SU-DHL-6 (cell line): ENCODE measurements at regions not wholly inside any gene's neighbourhood (a gene's known extent, or its start where the extent isn't known, plus 50 kb on each side); places are given as distances from the start of the nearest gene placed in this dataset.

ENCODE experiments used
- EZH2phosphoT487 ChIP-seq: fragments of 200-600 bp; sonication (generic), shearing (Covaris generic); conservative IDR thresholded peaks from 2 replicates; pipeline ENCODE4 v1.6.1; 2018; ENCODE audit warnings: mild to moderate bottlenecking, antibody characterized with exemption, low read length, moderate library complexity, mixed read lengths
- TF ChIP-seq, protein P1 (sequence below): fragments of 200-600 bp; sonication (generic); IDR thresholded peaks from one replicate; pipeline ENCODE4 v1.5.1; 2017; ENCODE audit warnings: antibody characterized with exemption, mild to moderate bottlenecking, low read length, moderate library complexity; ENCODE audit not compliant: insufficient read depth, poor library complexity, severe bottlenecking

DNA sequence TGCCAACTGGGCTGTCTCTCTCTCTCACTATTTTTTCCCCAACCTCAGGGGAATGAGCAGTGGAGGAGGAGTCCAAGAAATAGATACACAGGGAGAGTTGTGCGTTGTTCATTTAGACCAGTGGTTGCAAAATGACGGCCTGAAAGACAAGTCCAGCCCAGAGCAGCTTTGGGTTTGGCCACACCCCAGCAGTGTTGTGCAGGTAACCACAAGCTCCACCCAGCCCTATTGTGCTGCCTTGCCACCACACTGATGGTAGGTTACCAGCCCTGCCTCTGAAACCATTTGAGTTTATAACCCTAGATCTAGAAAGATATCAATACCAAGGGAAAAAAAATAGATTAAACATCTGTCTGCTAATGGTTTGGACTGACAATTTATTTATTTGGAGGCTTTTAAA lies 144.3 kb downstream of the CMPK2 start:
- TF ChIP-seq, protein P1, sequence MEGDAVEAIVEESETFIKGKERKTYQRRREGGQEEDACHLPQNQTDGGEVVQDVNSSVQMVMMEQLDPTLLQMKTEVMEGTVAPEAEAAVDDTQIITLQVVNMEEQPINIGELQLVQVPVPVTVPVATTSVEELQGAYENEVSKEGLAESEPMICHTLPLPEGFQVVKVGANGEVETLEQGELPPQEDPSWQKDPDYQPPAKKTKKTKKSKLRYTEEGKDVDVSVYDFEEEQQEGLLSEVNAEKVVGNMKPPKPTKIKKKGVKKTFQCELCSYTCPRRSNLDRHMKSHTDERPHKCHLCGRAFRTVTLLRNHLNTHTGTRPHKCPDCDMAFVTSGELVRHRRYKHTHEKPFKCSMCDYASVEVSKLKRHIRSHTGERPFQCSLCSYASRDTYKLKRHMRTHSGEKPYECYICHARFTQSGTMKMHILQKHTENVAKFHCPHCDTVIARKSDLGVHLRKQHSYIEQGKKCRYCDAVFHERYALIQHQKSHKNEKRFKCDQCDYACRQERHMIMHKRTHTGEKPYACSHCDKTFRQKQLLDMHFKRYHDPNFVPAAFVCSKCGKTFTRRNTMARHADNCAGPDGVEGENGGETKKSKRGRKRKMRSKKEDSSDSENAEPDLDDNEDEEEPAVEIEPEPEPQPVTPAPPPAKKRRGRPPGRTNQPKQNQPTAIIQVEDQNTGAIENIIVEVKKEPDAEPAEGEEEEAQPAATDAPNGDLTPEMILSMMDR, result no peak
- no peak for TF ChIP-seq EZH2phosphoT487
